HG02885 (cell line): ENCODE measurements at regions not wholly inside any gene's neighbourhood (a gene's known extent, or its start where the extent isn't known, plus 50 kb on each side); places are given as distances from the start of the nearest gene placed in this dataset.

Source experiments
- ATAC-seq: cut with Tn5 transposase; IDR thresholded peaks from one replicate; pipeline ENCODE4 v1.9.1; 2021; ENCODE audit warnings: mild to moderate bottlenecking; ENCODE audit not compliant: unreplicated experiment, poor library complexity

DNA sequence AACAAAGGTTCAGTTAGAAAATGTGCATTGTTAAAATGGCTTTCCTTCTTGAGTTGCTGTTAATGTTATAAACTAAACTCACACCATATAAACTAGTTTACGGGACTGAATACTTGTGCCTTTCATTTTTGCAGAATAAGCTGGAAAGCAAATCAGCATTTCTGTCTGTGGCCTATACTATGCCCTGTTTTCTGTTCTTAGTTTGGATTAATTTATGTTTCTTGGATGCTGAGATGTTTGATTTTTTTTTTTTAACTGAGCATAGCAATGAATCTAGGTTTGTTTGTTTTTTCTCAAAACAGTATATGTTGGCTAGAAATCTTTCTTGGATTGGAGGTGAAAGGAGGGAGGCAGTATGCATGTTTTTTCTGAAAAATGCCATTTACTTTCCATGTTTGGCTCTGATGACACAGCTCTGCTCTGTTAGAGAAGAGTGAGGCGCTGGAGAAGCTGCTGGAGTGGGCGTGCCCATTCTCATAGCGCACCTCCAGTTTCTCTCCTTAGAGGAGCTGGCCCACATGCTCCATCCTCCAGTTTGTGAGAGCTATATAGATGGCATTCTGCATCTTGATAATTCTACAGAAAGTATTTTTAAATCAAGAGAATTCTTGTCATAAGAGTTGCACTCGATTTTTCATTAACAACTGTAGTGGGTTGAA lies 423.6 kb upstream of the TPM1 start:
- no peak for ATAC-seq

DNA sequence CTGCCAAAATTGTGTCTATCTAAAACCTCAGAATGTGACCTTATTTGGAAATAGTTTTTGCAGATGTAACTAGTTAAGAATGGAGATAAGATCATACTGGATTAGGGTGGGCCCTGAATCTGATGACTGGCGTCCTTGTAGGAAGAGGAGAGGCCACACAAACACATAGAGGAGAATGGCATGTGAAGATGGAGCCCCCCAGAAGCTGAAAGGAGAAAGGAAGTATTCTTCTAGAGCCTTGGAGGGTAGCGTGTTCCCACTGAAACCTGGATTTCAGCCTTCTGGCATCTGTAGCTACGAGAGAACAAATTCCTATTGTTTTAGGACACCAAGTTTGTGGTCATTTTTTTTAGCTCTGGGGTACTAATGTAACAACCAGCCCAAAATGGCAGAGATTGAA lies 423.0 kb upstream of the TPM1 start:
- no peak for ATAC-seq

DNA sequence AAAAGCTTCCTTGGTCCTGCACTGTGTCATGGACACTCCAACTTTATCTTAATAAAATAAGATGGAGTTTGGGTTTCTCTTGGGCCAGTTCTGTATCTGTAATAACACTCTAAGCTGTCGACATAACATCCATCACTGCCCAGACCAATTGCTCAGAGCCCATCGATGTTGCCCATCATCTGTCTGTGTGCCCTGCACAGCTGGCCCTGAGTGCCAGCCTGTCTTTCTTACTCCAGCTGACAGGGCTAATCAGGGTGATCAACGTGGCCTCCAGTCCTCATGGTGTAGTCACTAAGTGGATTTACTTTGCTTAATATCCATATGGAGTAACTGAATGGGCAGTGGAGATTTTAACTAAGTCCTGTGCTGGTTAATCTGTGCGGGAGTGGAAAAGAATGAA lies 419.8 kb upstream of the TPM1 start:
- ATAC-seq: no peak

DNA sequence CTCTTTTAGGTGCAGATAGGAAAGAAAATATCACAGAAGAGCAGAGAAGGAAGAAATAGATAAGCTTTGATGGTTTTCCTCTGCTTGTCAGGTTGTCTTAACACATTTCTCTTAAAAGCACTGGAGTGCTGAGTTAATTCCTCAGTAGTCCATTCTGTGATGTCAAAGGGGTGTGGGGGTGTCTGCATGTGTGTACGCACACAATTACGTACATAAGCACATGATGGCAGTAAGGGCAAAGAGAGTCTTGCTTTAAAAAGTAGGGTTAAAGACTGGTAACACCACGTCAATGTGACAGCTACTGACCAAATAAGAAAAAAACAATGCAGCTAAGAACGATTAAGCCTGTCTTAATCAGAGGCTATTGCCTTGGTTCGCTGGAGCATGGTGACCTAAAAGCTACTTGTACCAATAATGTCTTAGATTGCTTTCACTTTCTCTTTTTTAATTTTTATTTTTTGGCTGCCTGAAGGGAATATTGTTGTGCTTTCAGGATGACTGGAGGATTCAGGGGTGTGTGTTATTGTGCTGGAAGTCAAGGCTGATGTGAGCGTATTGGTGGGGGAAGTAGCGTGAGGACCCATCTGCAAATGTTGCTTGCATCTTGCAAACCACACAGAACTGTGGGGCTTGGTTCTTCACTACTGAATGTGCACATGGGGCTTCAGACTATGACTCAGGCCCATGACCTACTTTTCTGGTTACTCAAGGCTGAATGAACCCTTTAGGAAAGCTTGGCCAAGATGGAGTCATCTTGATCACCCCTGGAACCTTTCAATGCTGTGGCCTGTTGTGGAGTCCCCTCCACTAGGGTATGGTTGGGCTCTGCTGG lies 417.8 kb upstream of the TPM1 start:
- ATAC-seq: no peak

DNA sequence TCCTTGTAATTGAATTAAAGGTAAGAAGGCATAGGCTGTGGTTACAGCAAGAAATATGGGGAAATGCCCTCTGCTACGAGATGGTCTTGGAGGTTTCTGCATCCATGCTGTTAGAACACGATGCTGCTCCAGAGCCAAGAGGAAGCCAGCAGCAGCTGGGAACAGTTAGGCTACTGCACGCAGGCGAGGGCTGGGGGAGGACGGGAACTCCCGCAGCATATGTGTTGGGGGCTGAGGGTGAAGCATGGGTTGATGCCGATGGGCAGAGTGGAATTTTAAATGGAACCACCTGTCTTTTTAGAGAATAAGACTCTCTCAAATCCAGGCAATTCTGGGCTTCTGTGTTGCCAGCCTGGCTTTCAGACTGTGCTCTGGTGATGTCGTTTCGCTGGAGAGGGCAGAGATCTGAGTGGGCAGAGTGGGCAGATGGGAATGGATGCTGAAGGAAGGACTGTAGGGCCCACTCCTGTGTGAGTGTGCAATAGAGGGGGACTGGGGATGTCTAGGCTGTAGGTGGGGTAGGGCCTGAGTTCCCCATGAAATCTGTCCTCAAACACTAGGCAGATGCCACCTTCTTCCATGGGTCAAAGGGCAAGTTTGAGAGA lies 417.0 kb upstream of the TPM1 start:
- ATAC-seq: no peak

DNA sequence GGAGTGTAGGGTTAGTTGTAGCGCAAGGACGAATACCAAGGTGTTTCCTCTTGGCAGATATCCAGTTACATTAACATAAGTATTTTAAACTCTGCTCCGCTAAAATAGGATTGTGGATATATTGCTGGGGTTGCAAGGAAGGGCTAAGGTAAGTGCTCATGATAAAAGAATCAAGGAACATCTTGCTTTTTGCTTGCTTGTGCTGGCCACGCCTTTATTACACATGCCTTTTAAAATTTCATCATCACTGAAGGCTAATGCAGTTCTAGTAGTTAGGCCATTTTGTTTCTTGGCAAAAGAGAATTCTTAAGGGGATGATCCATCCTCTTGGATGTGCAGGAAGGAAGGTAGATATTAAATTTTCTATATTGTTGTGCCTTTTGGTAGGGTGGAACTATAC lies 415.6 kb upstream of the TPM1 start:
- no peak for ATAC-seq

DNA sequence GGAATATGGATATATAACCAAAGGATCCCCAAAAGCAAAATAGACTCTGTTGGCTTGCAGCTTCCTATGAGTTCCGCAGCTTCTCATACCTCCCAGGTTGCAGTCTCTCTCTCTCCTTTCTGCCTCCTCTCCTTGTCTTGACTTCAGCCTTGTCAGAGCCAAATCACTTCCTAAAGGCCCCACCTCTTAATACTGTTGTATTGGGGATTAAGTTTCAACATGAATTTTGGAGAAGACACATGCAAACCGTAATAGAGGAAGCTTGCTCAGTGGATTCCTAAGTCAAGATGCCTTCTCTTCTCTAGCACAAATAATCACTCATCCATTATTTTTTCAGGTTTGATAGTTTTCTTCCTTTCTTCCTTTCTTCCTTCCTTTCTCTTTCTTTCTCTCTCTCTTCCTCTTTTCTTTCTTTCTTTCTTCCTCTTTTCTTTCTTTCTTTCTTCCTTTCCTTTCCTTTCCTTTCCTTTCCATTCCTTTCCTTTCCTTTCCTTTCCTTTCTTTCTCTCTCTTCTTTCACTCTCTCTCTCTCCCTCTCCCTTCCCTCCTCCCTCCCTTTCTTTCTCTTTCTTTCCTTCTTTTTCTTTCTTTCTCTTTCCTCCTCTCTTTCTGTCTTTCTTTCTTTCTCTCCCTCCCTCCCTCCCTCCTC lies 411.3 kb upstream of the TPM1 start:
- no peak for ATAC-seq

DNA sequence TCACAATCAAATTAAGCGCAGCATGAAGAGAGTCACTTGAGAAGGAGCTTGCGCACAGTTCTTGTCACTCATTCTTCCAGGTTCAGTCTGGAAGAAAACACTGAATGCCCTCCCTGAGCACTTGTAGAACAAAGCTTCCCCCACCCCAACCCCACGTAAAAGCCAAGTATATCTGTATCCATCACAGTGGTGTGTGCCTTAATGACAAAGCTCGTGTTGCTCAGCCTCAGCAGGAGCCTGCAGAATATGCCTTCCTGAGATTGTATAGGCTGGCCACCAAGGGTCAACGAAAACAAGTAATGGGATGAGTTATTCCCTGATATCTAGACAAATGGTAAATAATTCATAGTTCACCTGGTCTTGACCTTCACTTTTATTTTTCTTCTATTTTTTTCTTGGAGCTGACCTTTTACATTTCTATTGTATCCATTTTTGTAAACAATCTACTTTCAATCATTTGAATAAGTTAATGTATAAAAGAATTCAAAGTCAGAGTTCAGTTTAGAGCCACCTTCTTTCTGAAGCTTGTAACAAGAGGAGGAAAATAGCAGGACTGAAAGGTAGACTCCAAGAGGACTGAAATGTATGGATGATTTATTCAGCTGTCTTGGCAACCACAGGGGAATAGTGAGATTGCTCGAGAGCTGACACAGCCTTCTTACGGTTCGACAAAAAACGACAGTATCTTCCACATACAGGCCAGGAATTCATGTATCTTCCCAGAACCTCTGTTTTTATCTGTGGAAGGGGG lies 405.5 kb upstream of the TPM1 start:
- ATAC-seq: no peak

DNA sequence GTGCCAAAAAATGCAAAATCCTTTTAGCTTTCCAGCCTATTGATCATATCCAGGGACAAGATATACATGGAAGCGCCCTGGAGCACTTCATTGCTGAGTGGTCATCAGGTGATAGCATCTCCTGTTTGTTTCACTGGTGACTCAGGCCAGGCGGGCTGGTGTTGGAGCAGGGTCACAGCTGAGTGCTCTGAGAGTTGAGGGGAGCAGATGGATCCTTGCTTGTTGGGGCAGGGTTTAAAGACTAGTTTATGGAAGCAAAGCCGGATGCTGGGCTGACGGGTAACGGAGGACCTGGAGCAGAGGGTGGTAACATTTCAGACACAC lies 405.0 kb upstream of the TPM1 start:
- ATAC-seq: no peak

DNA sequence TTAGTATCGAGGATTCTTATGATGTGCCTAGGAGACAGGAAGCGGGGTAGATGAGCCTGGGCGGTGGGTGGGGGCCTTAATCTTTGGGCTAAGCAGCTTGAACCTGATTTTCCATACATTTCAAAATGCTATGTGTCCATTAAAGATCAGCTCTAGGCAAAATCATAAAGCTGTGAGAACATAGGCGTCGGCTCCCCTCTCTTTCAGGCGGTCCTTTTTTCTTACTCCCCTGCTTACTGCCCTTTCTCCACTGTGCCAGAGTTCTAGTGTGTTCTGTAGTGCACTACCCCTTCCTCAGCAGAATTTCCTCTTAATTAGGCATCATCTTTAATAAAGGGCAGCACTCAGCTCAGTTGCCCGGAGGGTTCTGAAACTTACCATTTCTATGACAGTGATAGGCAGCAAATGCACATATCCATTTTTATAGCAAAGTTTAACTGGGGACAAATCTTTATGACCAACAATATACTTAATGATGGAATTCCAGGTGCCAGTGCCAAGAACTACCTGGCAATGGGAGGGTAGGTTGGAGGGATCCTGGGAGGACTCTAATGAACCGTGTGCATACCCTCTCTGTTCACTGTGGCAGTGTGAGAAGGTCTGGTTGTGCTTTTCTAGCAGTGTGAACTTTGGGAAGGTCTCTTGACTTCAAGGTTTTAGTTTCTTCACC lies 404.5 kb upstream of the TPM1 start:
- no peak for ATAC-seq

DNA sequence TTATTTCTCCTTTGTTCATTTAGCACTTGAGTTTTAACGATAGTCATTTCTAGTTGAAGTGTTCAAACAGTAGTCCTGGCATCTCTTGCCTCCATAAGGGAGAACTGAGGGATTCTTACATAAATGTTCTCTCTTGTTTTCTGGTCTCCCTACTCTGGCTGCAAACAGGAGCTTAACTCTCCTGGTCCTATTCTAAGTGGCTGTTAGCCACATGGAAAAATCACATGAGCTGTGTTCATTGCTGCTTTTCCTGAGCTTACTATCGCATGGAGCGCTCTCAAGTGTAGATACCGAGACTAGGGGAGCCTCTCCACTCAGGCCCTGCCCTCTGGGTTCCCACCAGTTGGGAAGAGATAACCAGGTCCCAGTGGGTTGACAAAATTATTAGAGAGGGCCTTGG lies 403.1 kb upstream of the TPM1 start:
- no peak for ATAC-seq

DNA sequence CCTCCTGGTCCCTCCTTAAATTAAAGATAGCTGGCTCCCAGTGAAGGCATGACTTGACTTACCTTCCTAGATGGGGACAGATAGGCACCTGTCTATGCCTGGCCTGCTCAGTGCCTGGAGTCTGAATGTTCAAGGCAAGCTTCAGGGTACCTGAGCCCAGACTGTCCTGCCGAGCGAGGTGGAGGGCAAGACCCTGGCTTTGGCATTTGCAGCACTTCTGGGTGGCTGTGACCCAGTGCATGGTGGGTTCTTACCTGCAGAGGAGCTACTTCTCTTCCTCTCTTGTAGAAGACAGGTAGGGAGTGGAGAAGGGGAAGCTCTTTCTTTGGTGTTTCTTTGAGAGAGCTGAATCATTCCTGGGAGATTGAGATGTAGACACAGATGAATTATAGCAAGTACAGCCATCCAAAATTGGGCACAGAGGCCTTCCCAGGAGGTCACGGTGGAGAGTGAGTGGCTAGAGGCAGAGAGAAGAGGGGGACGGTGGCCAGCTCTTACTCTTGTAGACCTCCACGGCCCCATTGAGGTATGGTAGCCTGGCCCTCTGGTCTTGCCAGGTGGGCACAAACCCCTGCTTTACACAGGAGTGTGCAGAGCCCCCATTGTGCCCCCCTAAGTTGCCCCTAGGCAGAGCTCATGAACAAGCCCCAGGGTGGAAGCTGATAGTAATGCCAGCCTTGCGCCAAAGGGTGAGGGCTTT lies 402.5 kb upstream of the TPM1 start:
- no peak for ATAC-seq

DNA sequence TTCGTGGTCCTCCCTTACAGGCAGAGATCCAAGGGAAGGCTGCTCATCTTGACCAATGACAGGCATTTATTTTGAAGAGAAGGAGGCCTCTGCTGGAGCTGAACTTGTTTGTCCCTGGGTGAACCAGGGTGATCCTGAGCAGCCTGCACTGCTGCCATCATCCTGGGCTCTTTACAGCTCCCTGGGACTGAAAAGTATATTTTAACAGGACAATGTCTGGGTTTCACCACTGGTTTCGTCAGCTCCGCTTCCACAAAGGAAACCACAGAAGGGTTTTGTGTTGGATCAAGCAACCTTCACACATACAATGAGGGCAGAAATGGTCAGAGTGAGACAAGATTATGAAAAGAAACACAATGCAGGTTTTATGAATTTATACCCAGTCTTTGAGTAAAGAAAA lies 400.7 kb upstream of the TPM1 start:
- ATAC-seq: no peak

DNA sequence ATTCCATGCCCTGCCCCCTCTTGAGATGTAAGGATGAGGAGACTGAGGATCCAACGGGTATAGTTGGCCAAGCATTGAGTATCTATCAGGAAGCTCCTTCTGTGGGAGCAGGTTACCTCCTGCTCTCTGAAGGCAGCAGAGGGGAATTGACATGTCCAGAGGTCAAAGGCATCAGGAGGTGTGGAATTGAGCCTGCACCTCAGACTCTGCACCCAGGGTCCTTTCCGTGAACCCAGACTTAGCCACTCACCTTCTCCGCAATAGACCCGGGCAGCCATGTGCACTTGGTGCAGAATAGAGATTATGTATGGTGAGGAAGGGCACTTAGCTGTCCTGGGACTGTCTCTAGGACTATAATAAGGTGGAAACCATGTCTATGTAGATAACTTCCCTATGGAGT lies 399.0 kb upstream of the TPM1 start:
- ATAC-seq: no peak

DNA sequence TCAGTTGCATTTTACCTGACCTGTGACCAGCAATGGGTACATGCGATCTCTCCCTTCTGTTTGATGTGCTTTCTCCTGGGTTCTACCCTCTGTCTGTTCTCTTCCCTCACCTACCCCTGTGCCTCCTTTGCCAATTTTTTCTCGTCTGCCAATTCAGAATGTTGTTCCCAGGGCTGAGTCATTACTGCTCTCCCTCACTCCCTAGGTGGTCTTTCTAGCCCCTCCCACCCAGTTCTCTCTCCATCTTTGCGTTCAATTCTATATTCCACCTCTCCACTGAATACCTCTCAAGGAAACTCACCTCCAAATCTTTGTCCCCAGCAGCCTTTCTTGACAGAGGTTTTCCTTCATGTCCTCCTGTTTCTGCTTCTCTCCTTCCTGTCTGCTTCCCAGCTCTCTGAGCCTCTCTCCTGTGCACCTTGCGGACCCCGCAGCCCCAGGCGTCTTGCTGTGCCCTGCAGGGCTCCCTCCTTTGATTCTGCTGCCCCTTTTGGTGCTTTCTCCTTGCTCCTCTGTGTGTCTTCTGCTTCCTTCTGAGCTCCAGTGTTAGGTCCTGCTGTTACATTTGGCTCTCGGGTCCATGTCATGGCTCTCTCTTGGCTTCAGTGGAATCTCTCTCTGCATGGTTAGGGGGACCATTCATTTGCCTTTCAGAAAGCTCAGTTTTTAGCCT lies 398.2 kb upstream of the TPM1 start:
- ATAC-seq: no peak

DNA sequence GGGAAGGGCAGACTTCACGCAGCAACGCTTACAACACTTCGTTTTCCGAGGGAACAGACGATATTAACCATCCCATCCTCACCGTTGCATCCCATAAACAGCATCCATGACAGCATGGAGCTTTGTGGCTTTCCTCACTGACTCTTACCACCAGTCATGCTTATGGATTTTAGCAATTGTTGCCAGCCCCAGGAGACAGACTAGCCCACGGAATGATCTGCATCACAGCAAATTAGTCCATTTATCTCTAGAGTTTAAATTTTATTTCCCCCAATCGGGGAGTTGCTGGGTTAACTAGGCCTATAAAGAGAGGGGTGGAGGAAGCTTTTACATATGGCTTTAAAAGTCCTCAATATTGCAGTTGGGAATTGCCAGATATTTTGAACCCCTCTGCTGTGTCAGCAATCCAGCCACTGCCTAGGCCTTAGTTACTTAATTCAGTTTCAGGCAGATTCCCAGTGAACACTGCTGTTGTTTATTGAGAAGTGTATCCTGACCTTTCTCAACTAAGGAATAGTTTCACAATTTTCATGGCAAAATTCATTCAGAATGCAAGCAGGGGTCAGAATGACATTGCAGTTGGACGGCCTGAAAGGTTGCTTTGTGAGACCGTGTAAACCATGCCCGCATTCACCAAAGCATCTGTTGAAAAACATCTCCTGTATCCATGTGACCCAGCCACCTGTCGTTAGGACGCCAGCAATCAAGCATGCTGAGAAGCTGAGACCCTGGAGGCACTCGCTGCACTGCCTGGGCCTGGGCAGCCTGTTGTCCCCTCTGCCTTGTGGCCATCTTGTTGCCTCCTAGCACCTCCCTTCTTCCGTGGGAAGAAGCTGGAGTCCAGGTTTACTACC lies 397.4 kb upstream of the TPM1 start:
- no peak for ATAC-seq

DNA sequence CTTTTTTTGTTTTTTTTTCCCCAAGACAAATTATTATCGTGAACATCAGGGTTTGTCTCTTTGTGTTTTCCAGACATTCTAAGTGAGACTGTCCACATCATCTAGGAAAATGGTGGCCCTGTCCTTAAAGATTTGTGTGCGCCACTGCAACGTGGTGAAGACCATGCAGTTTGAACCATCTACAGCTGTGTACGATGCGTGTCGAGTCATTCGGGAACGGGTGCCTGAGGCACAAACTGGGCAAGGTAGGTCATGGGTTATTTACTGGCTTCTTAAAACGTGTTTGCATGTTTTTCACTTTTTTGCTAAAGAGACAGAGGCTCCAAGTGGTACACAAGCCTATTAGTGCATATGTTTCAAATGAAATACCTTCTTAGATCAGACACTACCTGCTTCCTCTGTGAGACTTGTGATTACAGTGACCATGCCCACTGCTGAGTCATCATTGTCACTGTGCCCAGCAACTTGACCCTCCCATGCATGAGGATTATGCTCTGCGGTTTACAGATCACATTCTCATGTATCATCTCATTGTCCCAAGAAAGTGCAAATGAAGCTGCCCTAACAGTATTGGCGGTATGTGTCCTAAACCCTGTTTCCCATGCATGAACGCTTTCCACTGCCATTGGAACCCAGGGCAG lies 395.2 kb upstream of the TPM1 start:
- no peak for ATAC-seq
